Caco-2 (cell line): ENCODE measurements at regions not wholly inside any gene's neighbourhood (a gene's known extent, or its start where the extent isn't known, plus 50 kb on each side); places are given as distances from the start of the nearest gene placed in this dataset.

Experiments
- BruUV-seq: library from RNA; stranded (reverse); fragments of 400-500 nt; replicated peaks from 2 replicates; lab custom pipeline; 2021; lab: Mats Ljungman, UMichigan
- CTCF ChIA-PET: fragments of 300-600 bp; sonication (Branson Sonifier 250); formaldehyde crosslinking; loops from one replicate; lab custom pipeline; 2022; ENCODE audit warnings: antibody characterized with exemption; lab: Charles Lee
- POLR2A ChIA-PET: fragments of 300-600 bp; sonication (Branson Sonifier 250); formaldehyde crosslinking; loops from one replicate; lab custom pipeline; 2022; ENCODE audit warnings: antibody characterized with exemption; lab: Charles Lee
- DNase-seq, 2 experiments: peaks; one replicate each; pipeline versions ENCODE4 v3.0.0 to v3.0.0-alpha.2; 2020 to 2022
- H3K27me3 ChIP-seq: replicated peaks from 2 replicates; pipeline ENCODE4 v1.6.0; 2011; ENCODE audit warnings: low read length; ENCODE audit not compliant: control insufficient read depth, insufficient read depth
- H3K36me3 ChIP-seq: 2 replicates; pipeline ENCODE4 v1.5.1; 2011; ENCODE audit warnings: low read length; ENCODE audit not compliant: control insufficient read depth, insufficient read depth
- H3K4me1 ChIP-seq: fragments of 250-450 bp; sonication (Bioruptor Pico); 2 replicates; pipeline ENCODE4 v1.5.1; 2020; ENCODE audit warnings: mild to moderate bottlenecking
- H3K4me3 ChIP-seq: 2 replicates; pipeline ENCODE4 v1.5.1; 2011; ENCODE audit warnings: low read depth, mild to moderate bottlenecking, control low read depth, low read length
- H3K9me3 ChIP-seq: fragments of 250-450 bp; sonication (Bioruptor Pico); 2 replicates; pipeline ENCODE4 v1.5.1; 2020; ENCODE audit warnings: mild to moderate bottlenecking, moderate library complexity
- H3K27ac Mint-ChIP-seq: one replicate; pipeline ENCODE4 v1.8.0; 2022; ENCODE audit warnings: mixed read lengths; ENCODE audit not compliant: unreplicated experiment
- H3K27me3 Mint-ChIP-seq: one replicate; pipeline ENCODE4 v1.8.0; 2022; ENCODE audit warnings: mixed read lengths; ENCODE audit not compliant: insufficient read depth, unreplicated experiment
- H3K36me3 Mint-ChIP-seq: one replicate; pipeline ENCODE4 v1.8.0; 2022; ENCODE audit warnings: mild to moderate bottlenecking, mixed read lengths; ENCODE audit not compliant: insufficient read depth, unreplicated experiment
- H3K4me1 Mint-ChIP-seq: one replicate; pipeline ENCODE4 v1.8.0; 2022; ENCODE audit warnings: low read depth, mixed read lengths; ENCODE audit not compliant: unreplicated experiment
- H3K4me3 Mint-ChIP-seq: one replicate; pipeline ENCODE4 v1.8.0; 2022; ENCODE audit warnings: mild to moderate bottlenecking, moderate library complexity, mixed read lengths; ENCODE audit not compliant: unreplicated experiment
- H3K9me3 Mint-ChIP-seq: one replicate; pipeline ENCODE4 v1.8.0; 2022; ENCODE audit warnings: mixed read lengths; ENCODE audit not compliant: unreplicated experiment
- intact Hi-C: fragments of 100-400 bp; cut with micrococcal nuclease; formaldehyde crosslinking; loops from one replicate; pipeline ENCODE4 v1.10.0; 2022; ENCODE audit not compliant: unreplicated experiment
- TF ChIP-seq, protein P1 (sequence below), 2 experiments: fragments of 200-600 bp in 1 of 2; IDR thresholded peaks; 1 replicate in 1 of 2; 2 replicates in 1 of 2; pipeline versions ENCODE4 v1.5.1 to v1.8.0; 2011 to 2022; ENCODE audit warnings: antibody characterized with exemption in 1 of 2, control low read depth in 1 of 2, inconsistent platforms in 1 of 2, low read depth in 1 of 2, low read length in 1 of 2, mild to moderate bottlenecking in 1 of 2, moderate library complexity in 1 of 2; ENCODE audit not compliant: insufficient read depth in 1 of 2, severe bottlenecking in 1 of 2, unreplicated experiment in 1 of 2

DNA sequence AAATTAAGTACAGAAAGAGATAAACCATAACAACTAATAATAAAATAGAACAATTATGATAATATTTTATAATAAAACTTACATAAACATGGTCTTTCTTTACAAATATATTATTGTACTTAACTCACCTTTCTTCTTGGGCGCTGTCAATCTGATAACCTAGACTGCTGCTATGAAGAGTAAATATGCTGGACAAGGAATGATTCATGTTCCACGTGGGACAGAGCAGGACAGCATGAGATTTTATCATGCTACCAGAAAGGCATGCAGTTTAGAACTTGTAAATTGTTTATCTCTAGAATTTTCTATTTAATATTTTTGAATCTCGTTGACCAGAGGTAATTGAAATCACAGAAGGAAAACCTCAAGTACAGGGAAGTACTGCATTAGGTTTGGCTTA, 210.7 kb downstream of the ANKRD30B start:
- Histone ChIP-seq H3K4me1 (no peaks in the 10 kb centered on the region), H3K27me3 (no peaks in the 10 kb centered on the region), H3K4me3 (no peak overlapping the region), H3K9me3 (no peaks in the 10 kb centered on the region), H3K36me3 (no peaks in the 10 kb centered on the region)
- CTCF ChIA-PET: no interaction called here
- H3K27ac Mint-ChIP-seq: no peak overlapping the region
- H3K4me1 Mint-ChIP-seq: no peaks in the 10 kb centered on the region
- TF ChIP-seq, protein P1, sequence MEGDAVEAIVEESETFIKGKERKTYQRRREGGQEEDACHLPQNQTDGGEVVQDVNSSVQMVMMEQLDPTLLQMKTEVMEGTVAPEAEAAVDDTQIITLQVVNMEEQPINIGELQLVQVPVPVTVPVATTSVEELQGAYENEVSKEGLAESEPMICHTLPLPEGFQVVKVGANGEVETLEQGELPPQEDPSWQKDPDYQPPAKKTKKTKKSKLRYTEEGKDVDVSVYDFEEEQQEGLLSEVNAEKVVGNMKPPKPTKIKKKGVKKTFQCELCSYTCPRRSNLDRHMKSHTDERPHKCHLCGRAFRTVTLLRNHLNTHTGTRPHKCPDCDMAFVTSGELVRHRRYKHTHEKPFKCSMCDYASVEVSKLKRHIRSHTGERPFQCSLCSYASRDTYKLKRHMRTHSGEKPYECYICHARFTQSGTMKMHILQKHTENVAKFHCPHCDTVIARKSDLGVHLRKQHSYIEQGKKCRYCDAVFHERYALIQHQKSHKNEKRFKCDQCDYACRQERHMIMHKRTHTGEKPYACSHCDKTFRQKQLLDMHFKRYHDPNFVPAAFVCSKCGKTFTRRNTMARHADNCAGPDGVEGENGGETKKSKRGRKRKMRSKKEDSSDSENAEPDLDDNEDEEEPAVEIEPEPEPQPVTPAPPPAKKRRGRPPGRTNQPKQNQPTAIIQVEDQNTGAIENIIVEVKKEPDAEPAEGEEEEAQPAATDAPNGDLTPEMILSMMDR (IDR thresholded peaks at IDR 0.05; ENCODE audit: insufficient read depth in 1 of 2, low read depth in 1 of 2, low read length in 1 of 2, severe bottlenecking in 1 of 2, unreplicated experiment in 1 of 2): no peak
- POLR2A ChIA-PET: no interaction called here
- no peaks in the 10 kb centered on the region for H3K36me3 Mint-ChIP-seq
- no peak for DNase-seq
- H3K9me3 Mint-ChIP-seq: no peaks in the 10 kb centered on the region
- no peaks in the 10 kb centered on the region for H3K27me3 Mint-ChIP-seq
- H3K4me3 Mint-ChIP-seq: no peak overlapping the region
- intact Hi-C loops: no loop called here
- no TSS peak for BruUV-seq

DNA sequence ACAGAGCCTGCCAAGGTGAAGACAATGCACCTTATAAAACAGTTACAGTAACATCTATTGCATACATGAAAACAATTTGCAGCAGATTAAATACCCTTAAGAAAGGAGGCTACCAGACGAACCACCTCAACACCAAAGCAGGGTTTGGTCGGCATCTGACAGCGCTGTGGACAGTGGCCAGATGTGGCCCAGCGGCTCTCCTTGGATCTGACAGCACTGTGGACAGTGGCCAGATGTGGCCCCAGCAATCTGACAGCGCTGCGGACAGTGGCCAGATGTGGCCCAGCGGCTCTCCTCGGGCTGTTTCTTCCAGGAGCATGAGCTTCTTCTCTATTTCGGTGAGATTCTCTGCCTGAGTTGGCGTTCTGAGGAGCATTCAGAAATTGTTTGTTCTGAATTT, 211.6 kb downstream of the ANKRD30B start:
- intact Hi-C loops: no loop called here
- TF ChIP-seq, protein P1 (IDR thresholded peaks at IDR 0.05; ENCODE audit: insufficient read depth in 1 of 2, low read depth in 1 of 2, low read length in 1 of 2, severe bottlenecking in 1 of 2, unreplicated experiment in 1 of 2): no peak
- no peaks in the 10 kb centered on the region for H3K36me3 Mint-ChIP-seq
- BruUV-seq: no TSS peak
- Histone ChIP-seq H3K9me3 (no peaks in the 10 kb centered on the region), H3K4me3 (no peak overlapping the region), H3K4me1 (no peaks in the 10 kb centered on the region), H3K27me3 (no peaks in the 10 kb centered on the region), H3K36me3 (no peaks in the 10 kb centered on the region)
- ChIA-PET CTCF (no interaction called here), POLR2A (no interaction called here)
- no peak overlapping the region for H3K4me3 Mint-ChIP-seq
- no peaks in the 10 kb centered on the region for H3K9me3 Mint-ChIP-seq
- no peaks in the 10 kb centered on the region for H3K27me3 Mint-ChIP-seq
- H3K4me1 Mint-ChIP-seq: no peaks in the 10 kb centered on the region
- DNase-seq: no peak
- no peak overlapping the region for H3K27ac Mint-ChIP-seq

DNA sequence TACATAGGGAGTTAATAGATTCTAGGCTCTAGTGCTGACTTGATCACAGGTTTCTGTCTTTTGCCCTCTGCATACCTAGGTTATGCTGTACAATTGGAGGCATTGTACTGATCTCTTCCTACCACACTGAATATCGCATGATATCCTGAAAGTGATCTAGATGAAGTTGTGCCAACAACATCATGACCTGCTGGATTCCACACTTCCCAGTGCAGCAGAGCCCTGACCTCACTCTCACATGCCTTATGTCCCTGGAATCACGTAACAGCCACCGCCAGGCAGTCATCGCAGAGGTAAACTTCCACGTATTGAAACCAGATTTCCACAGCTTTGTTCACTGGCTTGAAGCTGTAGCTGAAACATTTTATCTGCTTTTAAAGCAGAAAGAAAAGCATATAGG, 214.0 kb downstream of the ANKRD30B start:
- Mint-ChIP-seq H3K4me1 (no peaks in the 10 kb centered on the region), H3K27ac (no peak overlapping the region), H3K4me3 (no peak overlapping the region), H3K27me3 (peaks cover 2% of the 10 kb centered on the region), H3K9me3 (no peaks in the 10 kb centered on the region), H3K36me3 (no peaks in the 10 kb centered on the region)
- Histone ChIP-seq H3K4me1 (no peaks in the 10 kb centered on the region), H3K4me3 (no peak overlapping the region), H3K27me3 (no peaks in the 10 kb centered on the region), H3K36me3 (no peaks in the 10 kb centered on the region), H3K9me3 (no peaks in the 10 kb centered on the region)
- no TSS peak for BruUV-seq
- intact Hi-C loops: no loop called here
- no peak for DNase-seq
- POLR2A ChIA-PET: no interaction called here
- CTCF ChIA-PET: no interaction called here
- TF ChIP-seq, protein P1 (IDR thresholded peaks at IDR 0.05; ENCODE audit: insufficient read depth in 1 of 2, low read depth in 1 of 2, low read length in 1 of 2, severe bottlenecking in 1 of 2, unreplicated experiment in 1 of 2): no peak
